HFFc6 (cell line): ENCODE measurements at regions not wholly inside any gene's neighbourhood (a gene's known extent, or its start where the extent isn't known, plus 50 kb on each side); places are given as distances from the start of the nearest gene placed in this dataset.

Experiments used
- DNase-seq: peaks from one replicate; pipeline ENCODE4 v3.0.0-alpha.2; 2018
- H3K27ac Mint-ChIP-seq: 2 replicates; pipeline ENCODE4 v1.8.0; 2020; ENCODE audit warnings: mild to moderate bottlenecking, mixed read lengths
- H3K27me3 Mint-ChIP-seq: 2 replicates; pipeline ENCODE4 v1.8.0; 2021; ENCODE audit warnings: mild to moderate bottlenecking, moderate library complexity, mixed read lengths; ENCODE audit not compliant: insufficient read depth
- H3K36me3 Mint-ChIP-seq: 2 replicates; pipeline ENCODE4 v1.8.0; 2021; ENCODE audit warnings: low read depth, mixed read lengths
- H3K4me1 Mint-ChIP-seq: 2 replicates; pipeline ENCODE4 v1.8.0; 2020; ENCODE audit warnings: low read depth, mixed read lengths
- H3K4me3 Mint-ChIP-seq: 2 replicates; pipeline ENCODE4 v1.8.0; 2020; ENCODE audit warnings: mild to moderate bottlenecking, moderate library complexity, mixed read lengths
- H3K9me3 Mint-ChIP-seq: 2 replicates; pipeline ENCODE4 v1.8.0; 2020; ENCODE audit warnings: mild to moderate bottlenecking, mixed read lengths
- TF ChIP-seq, protein P1 (sequence below): fragments of 200-600 bp; sonication (generic); IDR thresholded peaks from 2 replicates; pipeline ENCODE4 v1.5.0; 2021; ENCODE audit warnings: antibody characterized with exemption, mild to moderate bottlenecking

DNA sequence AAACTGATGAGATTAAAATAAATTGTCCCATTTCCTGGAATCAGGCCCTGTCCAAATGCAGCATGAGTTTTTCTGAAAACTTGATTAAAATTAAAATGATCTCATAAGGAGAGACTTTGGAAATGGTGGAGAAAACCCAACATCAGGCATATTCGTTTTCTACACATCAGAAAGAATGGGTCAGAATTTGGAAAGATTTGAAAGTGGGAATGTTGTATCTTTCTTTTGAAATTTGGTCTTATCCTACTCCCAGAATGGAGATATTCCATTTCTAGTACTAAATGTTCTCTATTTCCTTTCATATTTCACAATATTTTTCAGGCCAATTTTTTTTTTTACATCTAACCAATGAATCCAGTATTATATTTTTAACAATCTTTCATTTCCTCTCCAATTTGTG, 223.9 kb upstream of the RXFP2 start:
- TF ChIP-seq, protein P1, sequence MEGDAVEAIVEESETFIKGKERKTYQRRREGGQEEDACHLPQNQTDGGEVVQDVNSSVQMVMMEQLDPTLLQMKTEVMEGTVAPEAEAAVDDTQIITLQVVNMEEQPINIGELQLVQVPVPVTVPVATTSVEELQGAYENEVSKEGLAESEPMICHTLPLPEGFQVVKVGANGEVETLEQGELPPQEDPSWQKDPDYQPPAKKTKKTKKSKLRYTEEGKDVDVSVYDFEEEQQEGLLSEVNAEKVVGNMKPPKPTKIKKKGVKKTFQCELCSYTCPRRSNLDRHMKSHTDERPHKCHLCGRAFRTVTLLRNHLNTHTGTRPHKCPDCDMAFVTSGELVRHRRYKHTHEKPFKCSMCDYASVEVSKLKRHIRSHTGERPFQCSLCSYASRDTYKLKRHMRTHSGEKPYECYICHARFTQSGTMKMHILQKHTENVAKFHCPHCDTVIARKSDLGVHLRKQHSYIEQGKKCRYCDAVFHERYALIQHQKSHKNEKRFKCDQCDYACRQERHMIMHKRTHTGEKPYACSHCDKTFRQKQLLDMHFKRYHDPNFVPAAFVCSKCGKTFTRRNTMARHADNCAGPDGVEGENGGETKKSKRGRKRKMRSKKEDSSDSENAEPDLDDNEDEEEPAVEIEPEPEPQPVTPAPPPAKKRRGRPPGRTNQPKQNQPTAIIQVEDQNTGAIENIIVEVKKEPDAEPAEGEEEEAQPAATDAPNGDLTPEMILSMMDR, result no peak
- Mint-ChIP-seq H3K4me3 (no peak overlapping the region), H3K27ac (no peak overlapping the region), H3K36me3 (no peaks in the 10 kb centered on the region), H3K4me1 (no peaks in the 10 kb centered on the region), H3K27me3 (peaks cover 10% of the 10 kb centered on the region; the same call in 1 of the 2 replicates), H3K9me3 (no peaks in the 10 kb centered on the region)
- DNase-seq, result no peak

DNA sequence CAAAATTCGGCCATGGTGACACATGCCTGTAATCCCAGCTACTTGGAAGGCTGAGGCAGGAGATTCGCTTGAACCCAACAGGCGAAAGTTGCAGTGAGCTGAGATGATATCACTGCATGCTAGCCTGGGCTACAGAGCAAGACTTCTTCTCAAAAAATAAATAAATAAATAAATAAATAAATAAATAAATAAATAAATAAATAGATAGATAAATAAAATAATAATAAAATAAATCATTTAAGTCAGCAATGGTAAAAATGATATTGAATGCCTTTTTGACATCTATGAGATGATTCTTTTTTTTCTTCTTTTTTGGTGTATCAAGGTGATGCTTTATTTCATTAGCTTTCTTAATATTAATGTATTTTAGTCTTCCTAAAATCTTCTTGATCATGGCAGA, 221.7 kb upstream of the RXFP2 start:
- Mint-ChIP-seq H3K27me3 (peaks cover 8% of the 10 kb centered on the region; the same call in 1 of the 2 replicates), H3K36me3 (no peaks in the 10 kb centered on the region), H3K27ac (no peak overlapping the region), H3K9me3 (no peaks in the 10 kb centered on the region), H3K4me1 (no peaks in the 10 kb centered on the region), H3K4me3 (no peak overlapping the region)
- TF ChIP-seq, protein P1, result no peak
- DNase-seq, result no peak

DNA sequence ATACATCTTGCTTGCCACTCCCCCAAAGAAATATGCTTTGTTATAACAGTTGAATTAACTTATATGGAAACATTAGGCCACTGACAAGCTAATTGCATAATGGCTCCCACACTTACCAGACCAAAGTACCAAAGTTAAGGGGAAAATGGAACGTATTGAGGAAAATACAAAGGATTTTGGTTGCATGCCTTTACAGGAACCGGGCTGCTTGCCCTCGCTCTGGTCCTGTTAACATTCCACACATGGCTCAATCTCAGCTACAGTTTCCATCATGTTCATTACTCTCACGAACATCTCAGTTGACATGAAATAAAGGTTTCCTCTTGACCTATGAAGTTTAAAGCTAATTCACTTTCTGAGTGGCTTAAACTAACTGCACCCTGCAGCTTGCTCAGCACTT, 220.7 kb upstream of the RXFP2 start:
- DNase-seq, result no peak
- Mint-ChIP-seq H3K27me3 (peaks cover 7% of the 10 kb centered on the region; the same call in 1 of the 2 replicates), H3K4me1 (no peaks in the 10 kb centered on the region), H3K36me3 (no peaks in the 10 kb centered on the region), H3K9me3 (no peaks in the 10 kb centered on the region), H3K4me3 (no peak overlapping the region), H3K27ac (no peak overlapping the region)
- TF ChIP-seq, protein P1, result no peak

DNA sequence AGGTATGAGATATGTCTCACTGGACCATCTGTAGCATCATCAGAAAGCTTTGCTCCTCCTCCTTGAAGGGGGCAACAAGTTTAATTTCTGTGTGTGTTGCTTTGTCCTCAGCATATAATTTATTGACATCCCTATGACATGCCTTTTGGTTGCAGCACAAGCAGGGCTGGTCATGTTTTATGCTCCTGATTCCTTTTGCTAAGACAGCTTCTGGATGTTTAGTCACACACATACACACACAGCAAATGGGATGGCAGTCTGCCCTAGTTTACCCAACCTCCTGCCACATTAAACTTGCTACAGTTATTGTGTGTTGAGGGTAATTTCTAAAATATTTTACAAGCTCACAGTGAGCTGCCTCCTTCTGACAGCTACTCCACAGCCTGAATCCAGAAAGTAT, 217.9 kb upstream of the RXFP2 start:
- peaks cover 7% of the 10 kb centered on the region; the same call in 1 of the 2 replicates for H3K27me3 Mint-ChIP-seq
- no peak overlapping the region for H3K27ac Mint-ChIP-seq
- H3K9me3 Mint-ChIP-seq, result no peaks in the 10 kb centered on the region
- no peak for DNase-seq
- no peaks in the 10 kb centered on the region for H3K36me3 Mint-ChIP-seq
- H3K4me3 Mint-ChIP-seq, result no peak overlapping the region
- TF ChIP-seq, protein P1, result no peak
- no peaks in the 10 kb centered on the region for H3K4me1 Mint-ChIP-seq

DNA sequence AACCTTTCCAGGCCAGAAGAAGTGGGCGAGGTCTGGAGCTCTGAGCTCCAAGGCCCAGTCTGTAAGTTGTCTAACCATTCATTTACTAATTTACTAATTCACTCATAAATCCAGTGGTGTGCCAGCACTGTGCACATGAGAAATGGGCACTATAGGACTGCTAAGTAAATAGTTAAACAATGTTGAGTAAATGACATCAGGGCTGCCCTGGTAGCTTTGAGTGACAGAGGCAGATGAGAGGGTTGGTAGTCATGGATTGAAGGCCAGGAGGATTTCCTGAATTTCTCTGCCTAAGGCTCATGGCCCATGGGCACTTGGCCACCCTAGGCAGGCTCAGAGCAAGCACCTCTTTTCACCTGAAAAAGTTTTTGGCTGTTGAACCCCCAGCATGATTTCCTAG, 216.9 kb upstream of the RXFP2 start:
- Mint-ChIP-seq H3K4me3 (no peak overlapping the region), H3K27me3 (peaks cover 6% of the 10 kb centered on the region; the same call in 1 of the 2 replicates), H3K9me3 (no peaks in the 10 kb centered on the region), H3K36me3 (no peaks in the 10 kb centered on the region), H3K4me1 (no peaks in the 10 kb centered on the region), H3K27ac (no peak overlapping the region)
- TF ChIP-seq, protein P1, result no peak
- no peak for DNase-seq

DNA sequence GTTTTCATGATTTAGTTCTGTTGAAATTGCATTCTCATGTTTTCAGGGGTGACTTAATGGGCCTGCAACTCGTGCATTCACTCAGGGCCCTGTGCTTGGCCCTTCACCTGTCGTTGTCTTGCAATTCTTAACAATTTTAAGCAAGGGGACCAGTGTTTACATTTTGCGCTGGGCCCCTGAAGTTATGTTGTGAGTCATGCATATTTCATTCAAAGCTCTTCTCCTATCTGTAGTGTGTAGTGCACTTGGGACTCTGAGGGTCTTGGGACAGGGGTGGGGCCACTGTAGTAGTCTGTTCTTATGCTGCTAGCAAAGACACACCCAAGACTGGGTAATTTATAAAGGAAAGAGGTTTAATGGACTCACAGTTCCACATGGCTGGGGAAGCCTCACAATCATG, 211.2 kb upstream of the RXFP2 start:
- Mint-ChIP-seq H3K27ac (no peak overlapping the region), H3K4me1 (no peaks in the 10 kb centered on the region), H3K4me3 (no peak overlapping the region), H3K9me3 (no peaks in the 10 kb centered on the region), H3K27me3 (peaks cover 9% of the 10 kb centered on the region; the same call in 1 of the 2 replicates), H3K36me3 (no peaks in the 10 kb centered on the region)
- DNase-seq, result no peak
- TF ChIP-seq, protein P1, result no peak
